ENCODE measurements at regions not wholly inside any gene's neighbourhood (a gene's known extent, or its start where the extent isn't known, plus 50 kb on each side); places are given as distances from the start of the nearest gene placed in this dataset.

GRCh38 chr13:105758918-105759860 is 776.3 kb downstream of the EFNB2 start:
- H3K4me1 Mint-ChIP-seq, result no peaks in the 10 kb centered on the region
- no peak overlapping the region for H3K4me3 Mint-ChIP-seq
- H3K27ac ChIP-seq (ENCODE audit: low read depth), result no peak overlapping the region
- H2AFZ ChIP-seq, result no peak overlapping the region
- H3K36me3 ChIP-seq (ENCODE audit: insufficient read depth), result no peaks in the 10 kb centered on the region
- no peak overlapping the region for H3K4me2 ChIP-seq
- no peaks in the 10 kb centered on the region for H4K20me1 ChIP-seq (replicated peaks; ENCODE audit: insufficient read depth)
- DNase-seq (ENCODE audit: low spot score) (no peak), ATAC-seq (no peak)
- no peaks in the 10 kb centered on the region for H3K79me2 ChIP-seq (replicated peaks; ENCODE audit: insufficient read depth)
- no peaks in the 10 kb centered on the region for H3F3A ChIP-seq (replicated peaks; ENCODE audit: low read depth)
- TF ChIP-seq EZH2 (IDR thresholded peaks at IDR 0.05; ENCODE audit: low read depth, unreplicated experiment) (no peak), REST (IDR thresholded peaks at IDR 0.05; ENCODE audit: unreplicated experiment) (no peak), ZNF114 (CRISPR knock-in tag; IDR thresholded peaks at IDR 0.05) (no peak), CTCF (conservative IDR thresholded peaks at IDR 0.05; ENCODE audit: low read depth in 2 of 2) (no peak)
- H3K36me3 Mint-ChIP-seq (ENCODE audit: low read depth), result no peaks in the 10 kb centered on the region
- no peaks in the 10 kb centered on the region for H3K4me1 ChIP-seq (ENCODE audit: insufficient read depth)
- H3K9me2 ChIP-seq (ENCODE audit: insufficient read depth), result no peaks in the 10 kb centered on the region
- 0 out of 3 replicates have a peak, but pooled peaks cover 2% of the 10 kb centered on the region for H3K9me3 Mint-ChIP-seq
- H3K27me3 ChIP-seq (ENCODE audit: insufficient read depth), result no peaks in the 10 kb centered on the region
- no peak overlapping the region for H3K27ac Mint-ChIP-seq
- H3K27me3 Mint-ChIP-seq (ENCODE audit: insufficient read depth, low read depth, poor library complexity), result no peaks in the 10 kb centered on the region
- H3K4me3 ChIP-seq, result no peak overlapping the region

- H3K27me3 ChIP-seq (ENCODE audit: insufficient read depth), result no peaks in the 10 kb centered on the region
- no peak overlapping the region for H3K4me2 ChIP-seq
- peaks cover 2% of the 10 kb centered on the region; the same call in 1 of the 3 replicates for H3K4me1 Mint-ChIP-seq
- no peak overlapping the region for H3K27ac Mint-ChIP-seq
- H3K4me3 ChIP-seq, result no peak overlapping the region
- H3K36me3 Mint-ChIP-seq (ENCODE audit: low read depth), result no peaks in the 10 kb centered on the region
- no peaks in the 10 kb centered on the region for H3K27me3 Mint-ChIP-seq (ENCODE audit: insufficient read depth, low read depth, poor library complexity)
- H4K20me1 ChIP-seq (replicated peaks; ENCODE audit: insufficient read depth), result no peaks in the 10 kb centered on the region
- H3K9me2 ChIP-seq (ENCODE audit: insufficient read depth), result no peaks in the 10 kb centered on the region
- no peak overlapping the region for H2AFZ ChIP-seq
- no peaks in the 10 kb centered on the region for H3F3A ChIP-seq (replicated peaks; ENCODE audit: low read depth)
- 0 out of 3 replicates have a peak, but pooled peaks cover 2% of the 10 kb centered on the region for H3K9me3 Mint-ChIP-seq
- ATAC-seq (no peak), DNase-seq (ENCODE audit: low spot score) (peak; percentile 8)
- H3K4me1 ChIP-seq (ENCODE audit: insufficient read depth), result no peaks in the 10 kb centered on the region
- no peak overlapping the region for H3K4me3 Mint-ChIP-seq
- no peaks in the 10 kb centered on the region for H3K79me2 ChIP-seq (replicated peaks; ENCODE audit: insufficient read depth)
- no peaks in the 10 kb centered on the region for H3K36me3 ChIP-seq (ENCODE audit: insufficient read depth)
- no peak overlapping the region for H3K27ac ChIP-seq (ENCODE audit: low read depth)
- no peak for TF ChIP-seq ZNF331 (CRISPR knock-in tag; IDR thresholded peaks at IDR 0.05; ENCODE audit: low read depth)
- TF ChIP-seq JUNB (IDR thresholded peaks at IDR 0.05; ENCODE audit: unreplicated experiment), result no peak
- TF ChIP-seq STAT1 (IDR thresholded peaks at IDR 0.05; ENCODE audit: unreplicated experiment), result no peak
- TF ChIP-seq ZNF114 (CRISPR knock-in tag; IDR thresholded peaks at IDR 0.05), result no peak
- TF ChIP-seq REST (IDR thresholded peaks at IDR 0.05; ENCODE audit: unreplicated experiment), result no peak
- TF ChIP-seq EZH2phosphoT487 (IDR thresholded peaks at IDR 0.05; ENCODE audit: unreplicated experiment), result no peak
- no peak for TF ChIP-seq POLR2AphosphoS5 (IDR thresholded peaks at IDR 0.05; ENCODE audit: low read depth)
- no peak for TF ChIP-seq NANOG (IDR thresholded peaks at IDR 0.05; ENCODE audit: borderline replicate concordance)
- no peak for TF ChIP-seq ETS1 (IDR thresholded peaks at IDR 0.05)
- no peak for TF ChIP-seq CREB1 (CRISPR knock-in tag; IDR thresholded peaks at IDR 0.05; ENCODE audit: low read depth)
These were observed 794.7 kb downstream of the EFNB2 start for GRCh38 chr13:105740739-105741138.

Measured in GM23338 (cell line).